ENCODE measurements at regions not wholly inside any gene's neighbourhood (a gene's known extent, or its start where the extent isn't known, plus 50 kb on each side); places are given as distances from the start of the nearest gene placed in this dataset.

DNA sequence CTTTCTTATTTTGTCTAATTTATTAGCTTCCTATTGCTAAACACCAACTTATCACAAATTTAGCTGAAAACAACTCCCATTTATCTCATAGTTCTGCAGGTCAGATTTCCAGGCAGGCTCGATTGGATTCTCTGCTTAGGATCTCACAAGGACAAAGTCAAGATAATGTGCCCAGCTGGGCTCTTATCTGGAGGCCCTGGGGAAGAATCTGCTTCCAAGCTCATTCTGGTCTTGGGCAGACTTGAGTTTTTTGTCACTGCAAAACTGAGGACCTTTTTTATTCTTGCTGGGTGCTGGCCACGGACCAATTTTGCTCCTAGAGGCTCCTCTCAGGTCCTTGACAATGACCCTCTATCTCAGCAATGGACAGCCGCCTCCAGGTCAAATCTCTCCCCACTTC, 215.5 kb downstream of the TRIB2 start:
- ATAC-seq: peak in 2 of 4 donors; percentile 26 to 28
- 41% methylated on average over 3 of the region's 3 CpGs for WGBS (ENCODE audit: insufficient coverage, low coverage, low lambda C conversion rate, missing lambda C conversion rate)
- TF ChIP-seq POLR2A (IDR thresholded peaks at IDR 0.05): no peak
- TF ChIP-seq, protein P1, sequence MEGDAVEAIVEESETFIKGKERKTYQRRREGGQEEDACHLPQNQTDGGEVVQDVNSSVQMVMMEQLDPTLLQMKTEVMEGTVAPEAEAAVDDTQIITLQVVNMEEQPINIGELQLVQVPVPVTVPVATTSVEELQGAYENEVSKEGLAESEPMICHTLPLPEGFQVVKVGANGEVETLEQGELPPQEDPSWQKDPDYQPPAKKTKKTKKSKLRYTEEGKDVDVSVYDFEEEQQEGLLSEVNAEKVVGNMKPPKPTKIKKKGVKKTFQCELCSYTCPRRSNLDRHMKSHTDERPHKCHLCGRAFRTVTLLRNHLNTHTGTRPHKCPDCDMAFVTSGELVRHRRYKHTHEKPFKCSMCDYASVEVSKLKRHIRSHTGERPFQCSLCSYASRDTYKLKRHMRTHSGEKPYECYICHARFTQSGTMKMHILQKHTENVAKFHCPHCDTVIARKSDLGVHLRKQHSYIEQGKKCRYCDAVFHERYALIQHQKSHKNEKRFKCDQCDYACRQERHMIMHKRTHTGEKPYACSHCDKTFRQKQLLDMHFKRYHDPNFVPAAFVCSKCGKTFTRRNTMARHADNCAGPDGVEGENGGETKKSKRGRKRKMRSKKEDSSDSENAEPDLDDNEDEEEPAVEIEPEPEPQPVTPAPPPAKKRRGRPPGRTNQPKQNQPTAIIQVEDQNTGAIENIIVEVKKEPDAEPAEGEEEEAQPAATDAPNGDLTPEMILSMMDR (IDR thresholded peaks at IDR 0.05): no peak

DNA sequence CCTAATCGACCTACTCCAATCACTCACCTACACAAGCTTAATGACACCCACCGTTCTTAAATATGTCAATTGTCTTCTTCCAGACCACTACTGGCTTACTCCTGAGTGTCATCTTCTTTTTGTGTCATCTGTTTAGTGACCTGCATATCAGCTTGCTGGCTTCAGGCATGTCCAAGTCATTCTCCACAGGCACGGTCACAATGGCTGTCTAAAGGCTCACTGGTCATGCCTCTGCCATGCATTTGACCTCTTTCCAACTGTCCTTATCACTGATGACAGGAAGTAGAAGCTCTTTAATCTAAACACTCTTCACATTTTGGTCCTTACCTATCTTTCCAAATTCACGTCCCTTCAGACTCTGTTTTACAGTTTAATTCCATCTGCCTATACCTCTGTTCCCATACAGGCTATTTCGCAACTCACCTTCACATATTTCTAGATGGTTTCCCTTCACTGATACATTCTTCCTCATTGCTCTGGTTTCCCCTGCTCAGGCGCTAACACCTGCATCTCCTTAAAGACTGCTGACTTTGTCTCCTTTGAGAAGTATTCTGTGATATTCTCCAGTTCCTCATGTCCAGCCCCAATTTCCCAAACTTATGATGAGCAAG, 217.5 kb downstream of the TRIB2 start:
- ATAC-seq (no peak), DNase-seq (no peak)
- H3K36me3 ChIP-seq: no peaks in the 10 kb centered on the region
- H3K4me3 ChIP-seq: no peak overlapping the region
- H3K9me3 ChIP-seq: no peaks in the 10 kb centered on the region
- no peaks in the 10 kb centered on the region for H3K4me1 ChIP-seq
- no peaks in the 10 kb centered on the region for H3K27me3 ChIP-seq
- H3K27ac ChIP-seq: no peak overlapping the region
- WGBS (ENCODE audit: insufficient coverage, low coverage, low lambda C conversion rate, missing lambda C conversion rate): 65% methylated on average over 6 of the region's 6 CpGs
- intact Hi-C loops (cut with DNase I): no loop called here
- no peak for TF ChIP-seq POLR2A (IDR thresholded peaks at IDR 0.05)
- TF ChIP-seq, protein P1 (IDR thresholded peaks at IDR 0.05): no peak

More for the DNA sequence above, 215.5 kb downstream of the TRIB2 start:
- intact Hi-C loops (cut with DNase I): no loop called here
- Histone ChIP-seq H3K27me3 (no peaks in the 10 kb centered on the region), H3K27ac (no peak overlapping the region), H3K9me3 (no peaks in the 10 kb centered on the region), H3K4me3 (no peak overlapping the region), H3K36me3 (no peaks in the 10 kb centered on the region), H3K4me1 (no peaks in the 10 kb centered on the region)
- DNase-seq: no peak

DNA sequence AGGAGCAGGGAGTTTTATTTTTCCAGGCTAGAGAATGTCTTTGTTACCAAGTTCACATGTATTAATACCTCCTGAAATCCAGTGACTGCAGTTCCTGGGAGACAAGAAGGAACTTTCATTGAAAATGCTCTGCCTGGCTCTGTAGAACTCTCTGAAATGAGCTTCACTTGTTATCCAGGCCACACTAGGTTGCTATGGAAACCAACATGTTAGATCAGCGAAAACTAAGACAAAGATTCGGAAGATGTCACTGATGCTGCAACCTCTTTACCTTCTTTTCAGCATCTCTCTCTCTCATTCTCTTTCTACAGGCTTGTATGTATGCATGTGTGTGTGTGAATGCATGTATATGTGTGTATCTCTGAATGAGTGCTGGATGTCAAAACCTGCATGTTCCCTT, 218.5 kb downstream of the TRIB2 start:
- no peak overlapping the region for H3K4me3 ChIP-seq
- H3K27me3 ChIP-seq: no peaks in the 10 kb centered on the region
- no peaks in the 10 kb centered on the region for H3K4me1 ChIP-seq
- no peak for ATAC-seq
- H3K27ac ChIP-seq: no peak overlapping the region
- intact Hi-C loops (cut with DNase I): no loop called here
- H3K36me3 ChIP-seq: no peaks in the 10 kb centered on the region
- TF ChIP-seq, protein P1 (IDR thresholded peaks at IDR 0.05): no peak
- no peak for TF ChIP-seq POLR2A (IDR thresholded peaks at IDR 0.05)
- WGBS (ENCODE audit: insufficient coverage, low coverage, low lambda C conversion rate, missing lambda C conversion rate): 92% methylated on average over 2 of the region's 2 CpGs
- no peaks in the 10 kb centered on the region for H3K9me3 ChIP-seq
- DNase-seq: no peak

DNA sequence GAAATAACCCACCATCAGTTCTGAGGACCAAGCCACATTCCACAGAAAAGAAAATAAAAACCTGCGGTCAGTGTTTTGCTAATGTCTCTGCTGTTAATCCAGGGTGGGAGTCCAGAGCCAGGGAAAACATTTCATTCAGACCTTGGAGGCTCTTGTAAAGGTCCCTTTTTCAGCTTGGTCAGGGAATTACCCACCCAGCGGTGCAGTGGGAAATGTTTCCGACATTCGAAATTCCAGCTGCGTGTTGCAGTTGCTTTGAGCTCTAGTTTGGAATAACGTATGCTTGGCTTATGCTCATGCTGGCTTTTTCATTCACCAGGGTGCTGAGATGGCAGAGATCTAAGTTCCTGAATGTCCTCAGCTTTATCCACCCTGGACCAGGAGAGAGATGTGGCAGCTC, 219.1 kb downstream of the TRIB2 start:
- 73% methylated on average over 5 of the region's 6 CpGs for WGBS (ENCODE audit: insufficient coverage, low coverage, low lambda C conversion rate, missing lambda C conversion rate)
- no peak overlapping the region for H3K27ac ChIP-seq
- no peaks in the 10 kb centered on the region for H3K27me3 ChIP-seq
- no peak overlapping the region for H3K4me3 ChIP-seq
- no peaks in the 10 kb centered on the region for H3K9me3 ChIP-seq
- ATAC-seq: no peak
- H3K36me3 ChIP-seq: no peaks in the 10 kb centered on the region
- H3K4me1 ChIP-seq: no peaks in the 10 kb centered on the region
- no peak for DNase-seq
- intact Hi-C loops (cut with DNase I): no loop called here
- TF ChIP-seq, protein P1 (IDR thresholded peaks at IDR 0.05): no peak
- no peak for TF ChIP-seq POLR2A (IDR thresholded peaks at IDR 0.05)

DNA sequence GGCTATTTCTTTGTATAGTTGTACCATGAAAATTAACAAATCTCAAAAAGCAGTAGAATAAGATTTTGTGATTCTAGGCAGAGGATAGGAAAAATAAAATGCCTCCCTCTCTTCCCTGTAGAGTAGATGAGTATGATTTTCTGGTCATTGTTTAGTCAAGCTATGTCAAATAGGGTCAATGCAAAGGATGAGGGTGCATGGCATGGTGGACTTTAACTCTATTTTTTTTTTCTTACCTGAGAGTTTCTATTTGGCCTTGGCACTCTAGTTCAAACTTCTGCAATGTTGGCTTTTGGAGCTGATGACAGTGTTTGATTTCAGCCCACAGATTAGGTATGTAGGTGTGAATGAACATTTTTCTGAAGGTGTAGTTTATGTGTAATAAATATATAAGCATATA, 224.5 kb downstream of the TRIB2 start:
- Histone ChIP-seq H3K27ac (no peak overlapping the region), H3K9me3 (no peaks in the 10 kb centered on the region), H3K4me3 (no peak overlapping the region), H3K27me3 (no peaks in the 10 kb centered on the region), H3K4me1 (no peaks in the 10 kb centered on the region), H3K36me3 (no peaks in the 10 kb centered on the region)
- ATAC-seq (no peak), DNase-seq (no peak)
- TF ChIP-seq, protein P1 (IDR thresholded peaks at IDR 0.05): no peak
- TF ChIP-seq POLR2A (IDR thresholded peaks at IDR 0.05): no peak
- intact Hi-C loops (cut with DNase I): no loop called here

Data from right lobe of liver (tissue), 6 donors.